NCI-H1930 (cell line): ENCODE measurements at regions not wholly inside any gene's neighbourhood (a gene's known extent, or its start where the extent isn't known, plus 50 kb on each side); places are given as distances from the start of the nearest gene placed in this dataset.

Experiments used
- DNase-seq, 2 experiments: peaks; one replicate each; lab custom pipeline; 2025; lab: John Stamatoyannopoulos, UW

GRCh38 chr11:122523846-122524805 is 131.4 kb upstream of the UBASH3B start:
- no peak for DNase-seq

- no peak for DNase-seq
Measured at GRCh38 chr11:122521626-122522025, 133.9 kb upstream of the UBASH3B start.

GRCh38 chr11:122517403-122518379 is 137.8 kb upstream of the UBASH3B start:
- DNase-seq: no peak

GRCh38 chr11:122516686-122517085 is 138.8 kb upstream of the UBASH3B start:
- DNase-seq: no peak

GRCh38 chr11:122513997-122514396 is 141.5 kb upstream of the UBASH3B start:
- DNase-seq: no peak

- DNase-seq: no peak
Measured at GRCh38 chr11:122513328-122513727, 142.2 kb upstream of the UBASH3B start.

GRCh38 chr11:122512688-122513087 is 142.8 kb upstream of the UBASH3B start:
- no peak for DNase-seq

- peak in 1 of 2 experiments; percentile 16 for DNase-seq
Measured at GRCh38 chr11:122509899-122510298, 145.6 kb upstream of the UBASH3B start.

- no peak for DNase-seq
Measured at GRCh38 chr11:122509091-122509490, 146.4 kb upstream of the UBASH3B start.

GRCh38 chr11:122505304-122506006 is 150.1 kb upstream of the UBASH3B start:
- peak; percentile 49 to 68 for DNase-seq

- DNase-seq: no peak
Measured at GRCh38 chr11:122494221-122494620, 161.3 kb upstream of the UBASH3B start.

GRCh38 chr11:122491509-122491908 is 164.0 kb upstream of the UBASH3B start:
- no peak for DNase-seq

- DNase-seq: no peak
Measured at GRCh38 chr11:122488892-122489706, 166.4 kb upstream of the UBASH3B start.

GRCh38 chr11:122487669-122488068 is 167.9 kb upstream of the UBASH3B start:
- no peak for DNase-seq

- no peak for DNase-seq
Measured at GRCh38 chr11:122486793-122487495, 168.6 kb upstream of the UBASH3B start.

- no peak for DNase-seq
Measured at GRCh38 chr11:122478986-122479385, 176.5 kb upstream of the UBASH3B start.

- no peak for DNase-seq
Measured at GRCh38 chr11:122468965-122469364, 186.6 kb upstream of the UBASH3B start.

GRCh38 chr11:122463530-122463929 is 192.0 kb upstream of the UBASH3B start:
- no peak for DNase-seq

- DNase-seq: no peak
Measured at GRCh38 chr11:122459064-122459463, 196.5 kb upstream of the UBASH3B start.

GRCh38 chr11:122453586-122453985 is 201.9 kb upstream of the UBASH3B start:
- no peak for DNase-seq
